HEK293 (cell line): ENCODE measurements at regions not wholly inside any gene's neighbourhood (a gene's known extent, or its start where the extent isn't known, plus 50 kb on each side); places are given as distances from the start of the nearest gene placed in this dataset.

Experiments
- CTCF ChIA-PET: fragments of 350-600 bp; formaldehyde crosslinking; extraction: SDS; loops from one replicate; lab custom pipeline; 2021; ENCODE audit warnings: antibody characterized with exemption; lab: Yijun Ruan, JAX
- POLR2A ChIA-PET: fragments of 300-600 bp; formaldehyde crosslinking; extraction: SDS; loops from one replicate; lab custom pipeline; 2020; ENCODE audit warnings: antibody characterized with exemption, inconsistent platforms; lab: Yijun Ruan, JAX
- H3K27ac ChIP-seq: fragments of 200-500 bp; sonication (Bioruptor generic); 2 replicates; pipeline ENCODE4 v1.5.1; 2014; ENCODE audit warnings: low read depth, low read length, control low read depth, inconsistent platforms; ENCODE audit errors: extremely low read depth
- H3K36me3 ChIP-seq, 2 experiments: fragments of 200-500 bp in 1 of 2; sonication (Bioruptor generic) in 1 of 2; 1 replicate in 1 of 2; 2 replicates in 1 of 2; pipeline ENCODE4 v1.5.1; 2014 to 2017; ENCODE audit warnings: inconsistent platforms in 2 of 2, low read length in 2 of 2; ENCODE audit not compliant: control insufficient read depth in 2 of 2, insufficient read depth in 1 of 2
- H3K4me1 ChIP-seq: fragments of 200-500 bp; sonication (Bioruptor generic); 2 replicates; pipeline ENCODE4 v1.5.1; 2014; ENCODE audit warnings: mild to moderate bottlenecking, low read length, inconsistent platforms; ENCODE audit not compliant: control insufficient read depth, insufficient read depth
- H3K4me3 ChIP-seq: 2 replicates; pipeline ENCODE4 v1.5.1; 2011; ENCODE audit warnings: low read depth, mild to moderate bottlenecking, control low read depth, low read length, moderate library complexity
- H3K9me3 ChIP-seq: fragments of 200-500 bp; sonication (Bioruptor generic); 2 replicates; pipeline ENCODE4 v1.5.1; 2014; ENCODE audit warnings: low read depth, low read length, inconsistent platforms; ENCODE audit not compliant: control insufficient read depth, insufficient read depth
- GLI4 ChIP-seq: fragments of 450-650 bp; formaldehyde crosslinking; IDR thresholded peaks from 2 replicates; pipeline ENCODE4 v1.5.1; 2016; ENCODE audit warnings: missing biosample characterization, missing genetic modification characterization
- MEIS1 ChIP-seq: sonication (generic); formaldehyde crosslinking; IDR thresholded peaks from 2 replicates; pipeline ENCODE4 v1.8.1; 2022; ENCODE audit warnings: missing genetic modification reagents, mild to moderate bottlenecking, borderline replicate concordance
- MYNN ChIP-seq: fragments of 450-650 bp; formaldehyde crosslinking; IDR thresholded peaks from 2 replicates; pipeline ENCODE4 v1.5.1; 2016; ENCODE audit warnings: missing biosample characterization, missing genetic modification characterization, borderline replicate concordance
- SCRT1 ChIP-seq: fragments of 450-650 bp; formaldehyde crosslinking; IDR thresholded peaks from 2 replicates; pipeline ENCODE4 v1.5.1; 2016; ENCODE audit warnings: missing biosample characterization, missing genetic modification characterization, borderline replicate concordance
- ZFP41 ChIP-seq: fragments of 450-650 bp; formaldehyde crosslinking; IDR thresholded peaks from 2 replicates; pipeline ENCODE4 v1.5.1; 2016; ENCODE audit warnings: missing biosample characterization, missing genetic modification characterization, borderline replicate concordance
- ZNF19 ChIP-seq: fragments of 450-650 bp; formaldehyde crosslinking; IDR thresholded peaks from 2 replicates; pipeline ENCODE4; 2016; ENCODE audit warnings: missing biosample characterization, missing genetic modification characterization, low read depth
- ZNF23 ChIP-seq: fragments of 450-650 bp; formaldehyde crosslinking; IDR thresholded peaks from 2 replicates; pipeline ENCODE4 v1.5.1; 2016; ENCODE audit warnings: missing biosample characterization, missing genetic modification characterization, borderline replicate concordance
- ZNF350 ChIP-seq: fragments of 450-650 bp; formaldehyde crosslinking; IDR thresholded peaks from 2 replicates; pipeline ENCODE4 v1.5.0; 2017; ENCODE audit warnings: missing biosample characterization, mild to moderate bottlenecking, missing genetic modification characterization
- ZNF354C ChIP-seq: fragments of 450-650 bp; formaldehyde crosslinking; IDR thresholded peaks from 2 replicates; pipeline ENCODE4 v1.5.1; 2016; ENCODE audit warnings: missing biosample characterization, missing genetic modification characterization, low read depth, borderline replicate concordance
- ZNF37A ChIP-seq: fragments of 450-650 bp; IDR thresholded peaks from 2 replicates; pipeline ENCODE4 v1.5.1; 2018; ENCODE audit warnings: missing biosample characterization, missing genetic modification characterization
- ZNF501 ChIP-seq: fragments of 450-650 bp; formaldehyde crosslinking; IDR thresholded peaks from 2 replicates; pipeline ENCODE4 v1.5.1; 2016; ENCODE audit warnings: missing biosample characterization, missing genetic modification characterization
- ZNF510 ChIP-seq: fragments of 450-650 bp; formaldehyde crosslinking; IDR thresholded peaks from 2 replicates; pipeline ENCODE4 v1.5.1; 2018; ENCODE audit warnings: mild to moderate bottlenecking, missing genetic modification characterization, missing biosample characterization; ENCODE audit not compliant: insufficient replicate concordance
- ZNF596 ChIP-seq: fragments of 450-650 bp; IDR thresholded peaks from 2 replicates; pipeline ENCODE4 v1.5.0; 2018; ENCODE audit warnings: missing biosample characterization, mild to moderate bottlenecking, missing genetic modification characterization, moderate library complexity
- ZSCAN23 ChIP-seq: fragments of 450-650 bp; formaldehyde crosslinking; IDR thresholded peaks from 2 replicates; pipeline ENCODE4 v1.5.1; 2016; ENCODE audit warnings: missing biosample characterization, missing genetic modification characterization
- TF ChIP-seq, protein P1 (sequence below): fragments of 450-650 bp; formaldehyde crosslinking; IDR thresholded peaks from 2 replicates; pipeline ENCODE4 v1.5.1; 2016; ENCODE audit warnings: missing biosample characterization, missing genetic modification characterization
- TF ChIP-seq, protein P2 (sequence below): fragments of 450-650 bp; formaldehyde crosslinking; IDR thresholded peaks from 2 replicates; pipeline ENCODE4 v1.5.1; 2016; ENCODE audit warnings: missing biosample characterization, missing genetic modification characterization
- TF ChIP-seq, protein P3 (sequence below): fragments of 450-650 bp; formaldehyde crosslinking; conservative IDR thresholded peaks from 2 replicates; pipeline ENCODE4 v1.5.1; 2016; ENCODE audit warnings: low read depth, missing biosample characterization, missing genetic modification characterization
- TF ChIP-seq, protein P4 (sequence below): fragments of 450-650 bp; formaldehyde crosslinking; IDR thresholded peaks from 2 replicates; pipeline ENCODE4 v1.5.1; 2016; ENCODE audit warnings: missing biosample characterization, missing genetic modification characterization
- TF ChIP-seq, protein P5 (sequence below): fragments of 450-650 bp; formaldehyde crosslinking; optimal IDR thresholded peaks from 2 replicates; pipeline ENCODE3; 2016; ENCODE audit warnings: missing biosample characterization, mild to moderate bottlenecking, missing genetic modification characterization
- TF ChIP-seq, protein P6 (sequence below): fragments of 450-650 bp; formaldehyde crosslinking; IDR thresholded peaks from 2 replicates; pipeline ENCODE4 v1.5.1; 2016; ENCODE audit warnings: missing biosample characterization, missing genetic modification characterization

DNA sequence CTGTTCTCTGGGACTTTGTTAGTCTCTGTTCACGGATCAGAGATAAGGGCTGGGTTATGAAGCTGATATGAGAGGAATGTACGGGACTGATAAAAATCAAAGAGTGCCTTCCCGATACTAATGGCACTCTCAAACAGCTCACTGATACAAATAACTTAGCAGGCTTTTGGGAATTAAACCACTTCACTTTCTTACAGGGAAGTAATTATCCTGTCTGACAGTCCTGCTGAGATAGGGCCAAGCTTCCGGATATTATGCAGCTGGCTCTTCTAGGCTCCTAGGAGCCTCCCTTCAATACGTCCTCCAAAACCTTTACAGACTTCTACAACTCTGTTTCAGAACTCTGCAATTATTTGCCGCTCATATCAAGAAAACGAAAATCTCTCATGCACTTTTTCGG lies 418.0 kb downstream of the NLGN4X start:
- POLR2A ChIA-PET: no interaction called here
- no peak overlapping the region for H3K4me3 ChIP-seq
- CTCF ChIA-PET: no interaction called here
- no peak for TF ChIP-seq MEIS1 (CRISPR knock-in tag)
- H3K36me3 ChIP-seq: no peaks in the 10 kb centered on the region
- no peaks in the 10 kb centered on the region for H3K9me3 ChIP-seq
- no peak overlapping the region for H3K27ac ChIP-seq
- no peaks in the 10 kb centered on the region for H3K4me1 ChIP-seq

DNA sequence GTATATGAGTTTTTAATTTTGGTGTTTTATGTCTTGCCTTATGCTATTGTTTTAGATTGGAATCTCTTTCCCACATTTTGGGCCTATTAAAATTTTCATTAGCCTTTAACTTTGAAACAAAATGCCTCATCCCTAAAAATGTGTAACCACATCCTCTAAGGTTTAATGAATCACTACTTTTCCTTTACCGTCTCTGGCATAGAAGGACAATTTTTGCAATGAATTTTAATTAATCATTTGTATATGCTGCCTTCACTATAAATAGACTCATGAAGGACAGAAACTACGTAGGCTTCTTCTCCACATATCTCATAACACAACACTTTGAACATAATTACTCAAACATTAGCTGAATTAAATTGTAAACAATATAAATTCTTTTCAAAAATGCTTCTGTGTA lies 421.5 kb downstream of the NLGN4X start:
- H3K4me3 ChIP-seq: no peak overlapping the region
- ChIA-PET CTCF (no interaction called here), POLR2A (no interaction called here)
- no peaks in the 10 kb centered on the region for H3K36me3 ChIP-seq
- no peak for TF ChIP-seq ZNF510
- TF ChIP-seq GLI4: no peak
- TF ChIP-seq, protein P1, sequence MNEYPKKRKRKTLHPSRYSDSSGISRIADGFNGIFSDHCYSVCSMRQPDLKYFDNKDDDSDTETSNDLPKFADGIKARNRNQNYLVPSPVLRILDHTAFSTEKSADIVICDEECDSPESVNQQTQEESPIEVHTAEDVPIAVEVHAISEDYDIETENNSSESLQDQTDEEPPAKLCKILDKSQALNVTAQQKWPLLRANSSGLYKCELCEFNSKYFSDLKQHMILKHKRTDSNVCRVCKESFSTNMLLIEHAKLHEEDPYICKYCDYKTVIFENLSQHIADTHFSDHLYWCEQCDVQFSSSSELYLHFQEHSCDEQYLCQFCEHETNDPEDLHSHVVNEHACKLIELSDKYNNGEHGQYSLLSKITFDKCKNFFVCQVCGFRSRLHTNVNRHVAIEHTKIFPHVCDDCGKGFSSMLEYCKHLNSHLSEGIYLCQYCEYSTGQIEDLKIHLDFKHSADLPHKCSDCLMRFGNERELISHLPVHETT: no peak
- no peak for TF ChIP-seq ZNF501 (tag by site-specific recombination)
- no peak for TF ChIP-seq ZNF37A (tag by site-specific recombination)
- no peak for TF ChIP-seq ZNF19 (tag by site-specific recombination)
- no peak for TF ChIP-seq SCRT1 (tag by site-specific recombination)
- TF ChIP-seq, protein P2, sequence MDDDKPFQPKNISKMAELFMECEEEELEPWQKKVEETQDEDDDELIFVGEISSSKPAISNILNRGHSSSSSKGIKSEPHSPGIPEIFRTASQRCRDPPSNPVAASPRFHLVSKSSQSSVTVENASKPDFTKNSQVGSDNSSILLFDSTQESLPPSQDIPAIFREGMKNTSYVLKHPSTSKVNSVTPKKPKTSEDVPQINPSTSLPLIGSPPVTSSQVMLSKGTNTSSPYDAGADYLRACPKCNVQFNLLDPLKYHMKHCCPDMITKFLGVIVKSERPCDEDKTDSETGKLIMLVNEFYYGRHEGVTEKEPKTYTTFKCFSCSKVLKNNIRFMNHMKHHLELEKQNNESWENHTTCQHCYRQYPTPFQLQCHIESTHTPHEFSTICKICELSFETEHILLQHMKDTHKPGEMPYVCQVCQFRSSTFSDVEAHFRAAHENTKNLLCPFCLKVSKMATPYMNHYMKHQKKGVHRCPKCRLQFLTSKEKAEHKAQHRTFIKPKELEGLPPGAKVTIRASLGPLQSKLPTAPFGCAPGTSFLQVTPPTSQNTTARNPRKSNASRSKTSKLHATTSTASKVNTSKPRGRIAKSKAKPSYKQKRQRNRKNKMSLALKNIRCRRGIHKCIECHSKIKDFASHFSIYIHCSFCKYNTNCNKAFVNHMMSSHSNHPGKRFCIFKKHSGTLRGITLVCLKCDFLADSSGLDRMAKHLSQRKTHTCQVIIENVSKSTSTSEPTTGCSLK (tag by site-specific recombination): no peak
- no peak for TF ChIP-seq ZNF23 (tag by site-specific recombination)
- no peak for TF ChIP-seq MYNN (tag by site-specific recombination)
- TF ChIP-seq, protein P3, sequence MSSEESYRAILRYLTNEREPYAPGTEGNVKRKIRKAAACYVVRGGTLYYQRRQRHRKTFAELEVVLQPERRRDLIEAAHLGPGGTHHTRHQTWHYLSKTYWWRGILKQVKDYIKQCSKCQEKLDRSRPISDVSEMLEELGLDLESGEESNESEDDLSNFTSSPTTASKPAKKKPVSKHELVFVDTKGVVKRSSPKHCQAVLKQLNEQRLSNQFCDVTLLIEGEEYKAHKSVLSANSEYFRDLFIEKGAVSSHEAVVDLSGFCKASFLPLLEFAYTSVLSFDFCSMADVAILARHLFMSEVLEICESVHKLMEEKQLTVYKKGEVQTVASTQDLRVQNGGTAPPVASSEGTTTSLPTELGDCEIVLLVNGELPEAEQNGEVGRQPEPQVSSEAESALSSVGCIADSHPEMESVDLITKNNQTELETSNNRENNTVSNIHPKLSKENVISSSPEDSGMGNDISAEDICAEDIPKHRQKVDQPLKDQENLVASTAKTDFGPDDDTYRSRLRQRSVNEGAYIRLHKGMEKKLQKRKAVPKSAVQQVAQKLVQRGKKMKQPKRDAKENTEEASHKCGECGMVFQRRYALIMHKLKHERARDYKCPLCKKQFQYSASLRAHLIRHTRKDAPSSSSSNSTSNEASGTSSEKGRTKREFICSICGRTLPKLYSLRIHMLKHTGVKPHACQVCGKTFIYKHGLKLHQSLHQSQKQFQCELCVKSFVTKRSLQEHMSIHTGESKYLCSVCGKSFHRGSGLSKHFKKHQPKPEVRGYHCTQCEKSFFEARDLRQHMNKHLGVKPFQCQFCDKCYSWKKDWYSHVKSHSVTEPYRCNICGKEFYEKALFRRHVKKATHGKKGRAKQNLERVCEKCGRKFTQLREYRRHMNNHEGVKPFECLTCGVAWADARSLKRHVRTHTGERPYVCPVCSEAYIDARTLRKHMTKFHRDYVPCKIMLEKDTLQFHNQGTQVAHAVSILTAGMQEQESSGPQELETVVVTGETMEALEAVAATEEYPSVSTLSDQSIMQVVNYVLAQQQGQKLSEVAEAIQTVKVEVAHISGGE (tag by site-specific recombination): no peak
- TF ChIP-seq ZSCAN23 (tag by site-specific recombination): no peak
- no peak for TF ChIP-seq ZNF596 (tag by site-specific recombination)
- no peak for TF ChIP-seq ZNF350 (tag by site-specific recombination)
- no peak overlapping the region for H3K27ac ChIP-seq
- no peaks in the 10 kb centered on the region for H3K9me3 ChIP-seq
- no peaks in the 10 kb centered on the region for H3K4me1 ChIP-seq

DNA sequence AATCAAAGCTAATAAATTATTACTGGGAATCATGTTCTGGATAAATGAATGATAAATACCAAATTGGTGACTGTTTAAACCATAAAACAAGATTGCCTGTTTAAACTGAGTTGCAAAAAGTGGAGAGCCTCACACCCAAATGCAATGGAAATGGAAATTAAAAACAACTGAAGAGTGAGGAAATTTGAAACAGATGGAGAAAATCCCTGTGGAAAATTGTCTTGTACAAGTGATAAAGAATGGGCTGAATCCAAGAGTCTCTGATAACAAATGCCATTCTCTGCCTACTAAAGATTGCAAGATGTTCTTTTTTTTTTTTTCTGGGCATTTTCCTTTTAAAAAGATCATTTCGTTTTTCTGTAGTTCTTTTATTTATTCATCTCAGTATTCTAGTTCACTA lies 426.3 kb downstream of the NLGN4X start:
- ChIA-PET CTCF (no interaction called here), POLR2A (no interaction called here)
- Histone ChIP-seq H3K27ac (no peak overlapping the region), H3K4me3 (no peak overlapping the region), H3K36me3 (no peaks in the 10 kb centered on the region), H3K9me3 (no peaks in the 10 kb centered on the region), H3K4me1 (no peaks in the 10 kb centered on the region)
- TF ChIP-seq, protein P4, sequence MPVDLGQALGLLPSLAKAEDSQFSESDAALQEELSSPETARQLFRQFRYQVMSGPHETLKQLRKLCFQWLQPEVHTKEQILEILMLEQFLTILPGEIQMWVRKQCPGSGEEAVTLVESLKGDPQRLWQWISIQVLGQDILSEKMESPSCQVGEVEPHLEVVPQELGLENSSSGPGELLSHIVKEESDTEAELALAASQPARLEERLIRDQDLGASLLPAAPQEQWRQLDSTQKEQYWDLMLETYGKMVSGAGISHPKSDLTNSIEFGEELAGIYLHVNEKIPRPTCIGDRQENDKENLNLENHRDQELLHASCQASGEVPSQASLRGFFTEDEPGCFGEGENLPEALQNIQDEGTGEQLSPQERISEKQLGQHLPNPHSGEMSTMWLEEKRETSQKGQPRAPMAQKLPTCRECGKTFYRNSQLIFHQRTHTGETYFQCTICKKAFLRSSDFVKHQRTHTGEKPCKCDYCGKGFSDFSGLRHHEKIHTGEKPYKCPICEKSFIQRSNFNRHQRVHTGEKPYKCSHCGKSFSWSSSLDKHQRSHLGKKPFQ: no peak
- TF ChIP-seq, protein P5, sequence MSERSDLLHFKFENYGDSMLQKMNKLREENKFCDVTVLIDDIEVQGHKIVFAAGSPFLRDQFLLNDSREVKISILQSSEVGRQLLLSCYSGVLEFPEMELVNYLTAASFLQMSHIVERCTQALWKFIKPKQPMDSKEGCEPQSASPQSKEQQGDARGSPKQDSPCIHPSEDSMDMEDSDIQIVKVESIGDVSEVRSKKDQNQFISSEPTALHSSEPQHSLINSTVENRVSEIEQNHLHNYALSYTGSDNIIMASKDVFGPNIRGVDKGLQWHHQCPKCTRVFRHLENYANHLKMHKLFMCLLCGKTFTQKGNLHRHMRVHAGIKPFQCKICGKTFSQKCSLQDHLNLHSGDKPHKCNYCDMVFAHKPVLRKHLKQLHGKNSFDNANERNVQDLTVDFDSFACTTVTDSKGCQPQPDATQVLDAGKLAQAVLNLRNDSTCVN (tag by site-specific recombination): no peak
- TF ChIP-seq ZFP41 (tag by site-specific recombination) (no peak), ZNF354C (tag by site-specific recombination) (no peak)
- TF ChIP-seq, protein P6, sequence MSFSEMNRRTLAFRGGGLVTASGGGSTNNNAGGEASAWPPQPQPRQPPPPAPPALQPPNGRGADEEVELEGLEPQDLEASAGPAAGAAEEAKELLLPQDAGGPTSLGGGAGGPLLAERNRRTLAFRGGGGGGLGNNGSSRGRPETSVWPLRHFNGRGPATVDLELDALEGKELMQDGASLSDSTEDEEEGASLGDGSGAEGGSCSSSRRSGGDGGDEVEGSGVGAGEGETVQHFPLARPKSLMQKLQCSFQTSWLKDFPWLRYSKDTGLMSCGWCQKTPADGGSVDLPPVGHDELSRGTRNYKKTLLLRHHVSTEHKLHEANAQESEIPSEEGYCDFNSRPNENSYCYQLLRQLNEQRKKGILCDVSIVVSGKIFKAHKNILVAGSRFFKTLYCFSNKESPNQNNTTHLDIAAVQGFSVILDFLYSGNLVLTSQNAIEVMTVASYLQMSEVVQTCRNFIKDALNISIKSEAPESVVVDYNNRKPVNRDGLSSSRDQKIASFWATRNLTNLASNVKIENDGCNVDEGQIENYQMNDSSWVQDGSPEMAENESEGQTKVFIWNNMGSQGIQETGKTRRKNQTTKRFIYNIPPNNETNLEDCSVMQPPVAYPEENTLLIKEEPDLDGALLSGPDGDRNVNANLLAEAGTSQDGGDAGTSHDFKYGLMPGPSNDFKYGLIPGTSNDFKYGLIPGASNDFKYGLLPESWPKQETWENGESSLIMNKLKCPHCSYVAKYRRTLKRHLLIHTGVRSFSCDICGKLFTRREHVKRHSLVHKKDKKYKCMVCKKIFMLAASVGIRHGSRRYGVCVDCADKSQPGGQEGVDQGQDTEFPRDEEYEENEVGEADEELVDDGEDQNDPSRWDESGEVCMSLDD (tag by site-specific recombination): no peak
